HUES64 (cell line): ENCODE measurements at regions not wholly inside any gene's neighbourhood (a gene's known extent, or its start where the extent isn't known, plus 50 kb on each side); places are given as distances from the start of the nearest gene placed in this dataset.

Experiments used
- H3K27ac ChIP-seq: 2 replicates; pipeline ENCODE4 v1.7.0; 2013; ENCODE audit warnings: low read depth, low read length, inconsistent platforms
- H3K27me3 ChIP-seq: 2 replicates; pipeline ENCODE4 v1.6.1; 2013; ENCODE audit warnings: mild to moderate bottlenecking, low read length; ENCODE audit not compliant: insufficient read depth
- H3K36me3 ChIP-seq: 2 replicates; pipeline ENCODE4 v1.6.1; 2013; ENCODE audit warnings: mild to moderate bottlenecking, low read length; ENCODE audit not compliant: insufficient read depth
- H3K4me1 ChIP-seq: 2 replicates; pipeline ENCODE4 v1.6.1; 2013; ENCODE audit warnings: mild to moderate bottlenecking, low read length, moderate library complexity; ENCODE audit not compliant: insufficient read depth
- H3K4me3 ChIP-seq: 2 replicates; pipeline ENCODE4 v1.5.1; 2013; ENCODE audit warnings: mild to moderate bottlenecking, low read length, moderate library complexity
- H3K9ac ChIP-seq: 2 replicates; pipeline ENCODE4 v1.6.1; 2013; ENCODE audit warnings: mild to moderate bottlenecking, low read depth, low read length
- H3K9me3 ChIP-seq: 2 replicates; pipeline ENCODE4 v1.6.1; 2013; ENCODE audit warnings: low read depth, low read length; ENCODE audit not compliant: insufficient read depth
- WGBS: fragments of 150-250, 120-280 bp; methylation state at CpG from one replicate; pipeline ENCODE4 v1.1.7; 2013; ENCODE audit warnings: missing lambda C conversion rate; 5-methylcytosine and 5-hydroxymethylcytosine counted together

GRCh38 chr14:49014476-49014875 lies 571.7 kb downstream of the RPS29 start:
- Histone ChIP-seq H3K27me3 (no peaks in the 10 kb centered on the region), H3K4me3 (no peak overlapping the region), H3K9ac (no peak overlapping the region), H3K4me1 (no peaks in the 10 kb centered on the region), H3K9me3 (no peaks in the 10 kb centered on the region), H3K36me3 (no peaks in the 10 kb centered on the region), H3K27ac (no peak overlapping the region)
- WGBS: 93% methylated on average over 3 of the region's 3 CpGs

DNA sequence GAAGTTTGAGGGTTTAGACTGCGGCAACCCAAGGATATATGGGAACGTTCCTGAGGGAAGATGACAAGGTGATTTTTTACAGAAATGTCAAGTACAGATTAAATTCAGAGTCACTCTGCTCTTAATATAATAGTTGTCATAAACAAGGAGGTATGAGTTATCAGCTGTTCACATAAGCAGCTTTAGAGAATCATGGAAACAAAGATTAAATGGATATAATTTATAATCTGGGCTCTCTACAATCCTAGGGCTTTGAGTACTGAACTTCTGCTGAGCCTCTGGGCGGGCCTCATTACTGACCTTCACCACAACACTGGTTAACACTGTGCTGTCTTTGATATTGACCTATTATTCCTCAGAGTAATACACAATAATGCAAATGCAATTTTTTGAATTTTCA lies 577.8 kb downstream of the RPS29 start:
- Histone ChIP-seq H3K36me3 (no peaks in the 10 kb centered on the region), H3K4me1 (no peaks in the 10 kb centered on the region), H3K27me3 (no peaks in the 10 kb centered on the region), H3K27ac (no peak overlapping the region), H3K4me3 (no peak overlapping the region), H3K9me3 (no peaks in the 10 kb centered on the region), H3K9ac (no peak overlapping the region)
- 92% methylated on average over 3 of the region's 3 CpGs for WGBS

DNA sequence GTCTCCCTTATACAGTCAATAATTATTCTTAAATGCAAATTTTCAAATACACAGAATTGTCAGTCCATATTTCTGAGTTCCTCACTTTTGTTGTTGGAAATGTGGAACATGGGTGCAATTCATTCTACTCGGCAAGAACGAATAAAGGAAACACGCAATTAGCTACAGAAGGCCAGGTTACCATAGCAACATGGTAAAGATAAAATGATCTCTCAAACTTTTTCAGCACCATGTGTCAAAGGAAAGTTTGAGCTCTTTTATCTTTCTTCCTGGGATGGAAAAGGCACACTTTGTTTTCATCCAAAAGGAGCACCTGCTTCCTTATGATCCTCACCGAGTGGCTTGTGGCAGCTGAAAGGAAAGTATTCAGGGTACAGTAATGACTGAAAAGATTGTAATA lies 595.0 kb downstream of the RPS29 start:
- no peaks in the 10 kb centered on the region for H3K27me3 ChIP-seq
- H3K36me3 ChIP-seq: no peaks in the 10 kb centered on the region
- H3K4me3 ChIP-seq: no peak overlapping the region
- WGBS: 86% methylated on average over 4 of the region's 4 CpGs
- H3K27ac ChIP-seq: no peak overlapping the region
- H3K4me1 ChIP-seq: no peaks in the 10 kb centered on the region
- H3K9me3 ChIP-seq: no peaks in the 10 kb centered on the region
- H3K9ac ChIP-seq: no peak overlapping the region

- Histone ChIP-seq H3K4me1 (no peaks in the 10 kb centered on the region), H3K4me3 (no peak overlapping the region), H3K27me3 (no peaks in the 10 kb centered on the region), H3K9me3 (no peaks in the 10 kb centered on the region), H3K27ac (no peak overlapping the region), H3K9ac (no peak overlapping the region), H3K36me3 (no peaks in the 10 kb centered on the region)
- 91% methylated on average over 4 of the region's 6 CpGs for WGBS
These were observed 602.8 kb downstream of the RPS29 start for GRCh38 chr14:48983351-48983888.

DNA sequence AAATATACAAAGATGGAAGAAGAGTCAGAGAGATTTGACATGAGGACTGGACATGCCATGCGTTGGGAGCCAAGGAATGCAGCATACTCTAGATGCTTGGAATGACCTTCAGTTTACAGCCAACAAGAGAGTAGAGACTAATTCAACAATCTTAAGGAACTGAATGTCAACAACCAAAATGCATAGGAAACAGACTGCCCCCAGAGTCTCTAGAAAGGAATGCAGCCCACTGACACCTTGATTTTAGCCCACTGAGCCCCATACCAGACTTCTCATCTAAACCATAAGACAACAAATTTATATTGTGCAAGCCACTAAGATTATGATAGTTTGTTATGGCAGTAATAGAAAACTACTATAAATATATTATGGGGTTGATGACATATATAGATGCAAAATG lies 611.2 kb downstream of the RPS29 start:
- no peaks in the 10 kb centered on the region for H3K9me3 ChIP-seq
- H3K4me3 ChIP-seq: no peak overlapping the region
- H3K9ac ChIP-seq: no peak overlapping the region
- H3K4me1 ChIP-seq: no peaks in the 10 kb centered on the region
- WGBS: 87% methylated on average over 1 of the region's 1 CpG
- no peaks in the 10 kb centered on the region for H3K36me3 ChIP-seq
- no peak overlapping the region for H3K27ac ChIP-seq
- H3K27me3 ChIP-seq: no peaks in the 10 kb centered on the region

- H3K36me3 ChIP-seq: no peaks in the 10 kb centered on the region
- no peak overlapping the region for H3K9ac ChIP-seq
- no peaks in the 10 kb centered on the region for H3K9me3 ChIP-seq
- no peak overlapping the region for H3K4me3 ChIP-seq
- no peak overlapping the region for H3K27ac ChIP-seq
- H3K27me3 ChIP-seq: no peaks in the 10 kb centered on the region
- H3K4me1 ChIP-seq: no peaks in the 10 kb centered on the region
These were observed 613.0 kb downstream of the RPS29 start for GRCh38 chr14:48973151-48973550.

GRCh38 chr14:48970943-48971342 lies 615.2 kb downstream of the RPS29 start:
- Histone ChIP-seq H3K4me3 (no peak overlapping the region), H3K9ac (no peak overlapping the region), H3K27me3 (no peaks in the 10 kb centered on the region), H3K9me3 (no peaks in the 10 kb centered on the region), H3K4me1 (no peaks in the 10 kb centered on the region), H3K36me3 (no peaks in the 10 kb centered on the region), H3K27ac (no peak overlapping the region)

DNA sequence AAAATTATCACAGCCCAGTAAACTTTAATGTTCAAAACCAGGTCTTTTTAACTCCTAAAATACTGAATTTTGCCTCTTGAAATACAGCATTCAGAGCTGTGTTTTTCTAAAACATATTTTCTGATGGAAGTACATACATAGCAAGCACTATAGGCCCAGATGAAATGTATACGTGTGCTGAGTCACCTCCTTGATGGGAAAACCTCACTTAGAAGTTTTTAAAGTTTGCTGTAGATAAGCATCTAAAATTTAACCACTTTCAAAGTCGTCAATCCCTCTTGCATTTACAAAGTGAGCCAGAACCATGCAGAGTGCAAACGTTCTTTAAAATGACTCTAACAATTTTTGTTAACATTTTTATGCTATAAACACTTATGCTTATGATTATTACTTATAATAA lies 618.8 kb downstream of the RPS29 start:
- Histone ChIP-seq H3K36me3 (no peaks in the 10 kb centered on the region), H3K9ac (no peak overlapping the region), H3K4me3 (no peak overlapping the region), H3K9me3 (no peaks in the 10 kb centered on the region), H3K4me1 (no peaks in the 10 kb centered on the region), H3K27me3 (no peaks in the 10 kb centered on the region), H3K27ac (no peak overlapping the region)
- WGBS: 75% methylated on average over 2 of the region's 3 CpGs

DNA sequence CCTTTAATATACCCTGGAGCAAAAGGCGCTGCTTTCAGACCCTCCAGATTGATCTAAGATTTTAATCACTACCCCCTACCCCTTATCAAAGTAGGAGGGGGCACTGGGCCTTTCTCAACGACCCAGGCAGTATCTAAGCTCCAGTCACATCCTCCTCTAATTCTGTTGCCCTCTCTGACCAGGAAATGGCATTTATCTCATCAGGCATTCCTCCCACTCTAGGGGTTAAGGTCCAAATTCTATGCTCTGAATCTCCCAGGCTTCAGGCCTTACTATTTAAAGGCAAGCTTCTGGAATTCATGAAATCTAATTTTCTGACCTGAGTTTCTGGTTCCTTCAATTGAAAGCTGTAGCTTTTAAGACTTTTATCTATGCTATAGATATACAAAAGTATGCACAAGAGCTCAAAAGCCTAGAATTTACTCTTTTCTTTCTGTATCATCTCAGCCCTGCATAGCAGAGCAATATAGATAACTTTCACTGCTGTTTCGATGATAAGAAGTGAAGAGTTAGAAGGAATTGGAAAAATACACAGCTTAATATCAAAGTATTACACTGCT lies 622.9 kb downstream of the RPS29 start:
- H3K4me3 ChIP-seq: no peak overlapping the region
- no peaks in the 10 kb centered on the region for H3K9me3 ChIP-seq
- H3K4me1 ChIP-seq: no peaks in the 10 kb centered on the region
- no peak overlapping the region for H3K9ac ChIP-seq
- WGBS: 84% methylated on average over 3 of the region's 3 CpGs
- H3K36me3 ChIP-seq: no peaks in the 10 kb centered on the region
- no peaks in the 10 kb centered on the region for H3K27me3 ChIP-seq
- no peak overlapping the region for H3K27ac ChIP-seq

DNA sequence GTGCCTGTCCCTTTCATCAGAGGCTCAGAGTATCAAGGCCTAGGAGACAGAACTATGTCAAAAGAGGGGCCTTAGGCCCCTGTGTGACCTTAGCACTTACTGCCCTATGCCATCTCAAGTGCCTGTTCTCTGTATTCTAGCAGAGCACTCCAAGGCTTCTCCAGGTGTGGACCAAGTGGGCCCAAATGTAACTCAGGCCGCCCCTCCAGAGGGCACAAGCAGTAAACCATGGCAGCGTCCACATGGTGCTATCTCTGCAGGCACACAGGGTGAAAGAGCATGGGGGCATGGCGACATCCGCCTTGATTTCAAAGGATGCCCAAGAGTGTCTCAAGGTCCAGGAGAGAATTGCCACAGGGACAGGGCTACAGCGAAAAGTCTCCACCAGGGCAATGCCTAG lies 628.7 kb downstream of the RPS29 start:
- H3K4me3 ChIP-seq: no peak overlapping the region
- H3K9ac ChIP-seq: no peak overlapping the region
- H3K4me1 ChIP-seq: no peaks in the 10 kb centered on the region
- 94% methylated on average over 5 of the region's 5 CpGs for WGBS
- H3K27ac ChIP-seq: no peak overlapping the region
- H3K27me3 ChIP-seq: no peaks in the 10 kb centered on the region
- H3K36me3 ChIP-seq: no peaks in the 10 kb centered on the region
- H3K9me3 ChIP-seq: no peaks in the 10 kb centered on the region

- Histone ChIP-seq H3K27ac (no peak overlapping the region), H3K27me3 (no peaks in the 10 kb centered on the region), H3K36me3 (no peaks in the 10 kb centered on the region), H3K4me1 (no peaks in the 10 kb centered on the region), H3K4me3 (no peak overlapping the region), H3K9me3 (no peaks in the 10 kb centered on the region), H3K9ac (no peak overlapping the region)
- WGBS: 67% methylated on average over 1 of the region's 1 CpG
These were observed 630.3 kb downstream of the RPS29 start for GRCh38 chr14:48955857-48956256.

- no peak overlapping the region for H3K4me3 ChIP-seq
- H3K27ac ChIP-seq: no peak overlapping the region
- no peak overlapping the region for H3K9ac ChIP-seq
- 91% methylated on average over 1 of the region's 1 CpG for WGBS
- H3K9me3 ChIP-seq: no peaks in the 10 kb centered on the region
- no peaks in the 10 kb centered on the region for H3K4me1 ChIP-seq
- no peaks in the 10 kb centered on the region for H3K27me3 ChIP-seq
- H3K36me3 ChIP-seq: no peaks in the 10 kb centered on the region
These were observed 631.7 kb downstream of the RPS29 start for GRCh38 chr14:48954446-48954845.
